Fibroblast of skin of right biceps (primary cell): ENCODE measurements at regions not wholly inside any gene's neighbourhood (a gene's known extent, or its start where the extent isn't known, plus 50 kb on each side); places are given as distances from the start of the nearest gene placed in this dataset.

Experiments used
- DNase-seq: peaks from one replicate; pipeline ENCODE4 v3.0.0-alpha.2; 2013

DNA sequence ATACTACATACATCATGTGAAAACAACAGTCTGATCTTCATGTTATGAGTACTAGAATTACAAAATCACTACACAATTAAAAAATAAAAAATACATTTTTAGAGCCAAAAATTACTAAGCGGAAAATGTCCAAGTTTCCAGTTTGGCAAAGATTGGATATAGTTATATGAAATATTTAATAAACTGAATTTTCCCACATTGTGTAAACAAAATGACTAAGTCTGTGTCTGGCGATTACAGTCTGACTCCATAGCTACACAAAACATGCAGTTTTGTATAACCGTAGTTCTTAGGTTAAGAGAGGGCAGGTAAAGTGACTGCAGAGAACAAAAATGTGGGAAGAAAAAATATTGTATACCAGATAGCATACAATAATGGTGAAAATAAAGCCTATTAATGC, 59.2 kb upstream of the TMEM47 start:
- DNase-seq, result no peak

GRCh38 chrX:34734383-34734782, 77.3 kb upstream of the TMEM47 start:
- DNase-seq, result peak; percentile 40

- DNase-seq, result no peak
Measured at GRCh38 chrX:34744521-34744920, 87.4 kb upstream of the TMEM47 start.

- no peak for DNase-seq
Measured at GRCh38 chrX:34749896-34750295, 92.8 kb upstream of the TMEM47 start.

GRCh38 chrX:34764852-34765361, 107.8 kb upstream of the TMEM47 start:
- DNase-seq, result peak; percentile 55

- DNase-seq, result no peak
Measured at GRCh38 chrX:34768290-34768689, 111.2 kb upstream of the TMEM47 start.

DNA sequence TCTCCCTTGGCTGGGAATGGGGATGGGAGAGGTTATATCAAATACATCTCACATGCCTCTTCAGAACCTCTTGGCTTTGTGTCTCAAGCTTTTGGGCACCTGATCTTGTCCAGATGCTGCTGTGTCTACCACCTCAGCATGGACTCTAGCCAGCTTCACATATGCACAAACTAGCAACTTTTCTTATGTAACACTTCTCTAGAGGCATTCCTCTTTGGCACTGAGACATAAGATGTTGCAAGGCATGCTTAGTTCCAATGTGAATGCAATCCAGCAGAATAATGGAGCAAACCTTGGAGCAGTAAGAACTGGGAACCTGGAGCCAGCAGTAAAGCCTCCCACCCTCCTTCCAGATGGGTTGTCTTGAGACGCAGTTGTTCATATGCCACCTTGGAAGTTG, 113.4 kb upstream of the TMEM47 start:
- no peak for DNase-seq

DNA sequence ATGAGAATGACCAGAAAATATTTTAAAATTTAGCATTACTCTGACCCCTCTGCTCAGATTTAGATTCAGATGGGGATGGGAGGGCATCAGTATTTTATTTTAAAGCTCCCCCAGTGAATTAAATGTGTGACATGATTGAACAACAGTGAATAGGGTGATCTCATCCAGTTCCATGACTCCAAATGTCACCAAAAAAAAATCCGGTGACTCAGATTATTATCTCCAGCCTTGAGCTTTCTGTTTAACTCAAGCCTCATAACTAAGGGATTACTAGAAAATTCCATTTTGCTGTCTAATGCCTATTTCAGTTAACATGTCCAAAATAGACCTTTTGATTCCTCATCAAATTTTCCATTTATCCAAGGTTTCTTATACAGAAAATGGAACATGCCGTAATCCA, 121.8 kb upstream of the TMEM47 start:
- peak; percentile 88 for DNase-seq

- peak; percentile 71 for DNase-seq
Measured at GRCh38 chrX:34790026-34790425, 132.9 kb upstream of the TMEM47 start.

DNA sequence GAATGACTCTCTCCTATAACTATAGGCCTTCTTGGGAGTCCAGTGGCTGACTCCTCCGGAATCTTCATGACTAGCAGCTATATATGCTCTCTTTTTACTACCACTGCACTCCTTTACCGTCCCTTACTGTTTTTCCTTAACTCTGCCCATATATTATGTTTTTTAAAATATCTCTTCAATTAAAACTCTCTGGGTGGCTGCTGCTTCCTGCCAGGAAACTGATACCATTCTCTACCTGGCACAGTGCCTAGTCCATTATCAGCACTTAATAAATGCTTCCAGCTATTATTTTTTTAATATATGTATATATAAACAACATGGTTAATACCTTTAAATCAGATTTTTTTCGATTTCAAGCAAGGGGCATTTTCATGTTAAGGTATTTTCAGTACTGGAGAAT, 136.6 kb upstream of the FAM47B start:
- no peak for DNase-seq

DNA sequence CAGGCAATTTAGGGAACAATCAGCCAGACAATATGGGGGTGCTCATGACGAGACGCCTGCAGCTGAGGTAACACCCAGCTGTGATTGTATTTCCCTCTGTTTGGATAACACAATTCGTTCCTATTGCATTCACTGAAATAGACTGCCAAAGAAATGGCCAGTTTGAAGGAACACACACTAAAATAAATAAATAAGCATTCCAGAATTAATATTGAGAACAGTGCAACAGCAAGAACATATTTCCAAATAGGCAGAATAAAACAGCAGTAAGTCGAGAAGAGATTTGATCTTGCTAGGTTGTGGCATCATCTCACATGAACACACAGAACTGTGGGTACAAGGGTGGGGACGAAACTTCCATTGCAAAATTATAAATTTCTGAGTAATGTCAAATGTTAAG, 133.5 kb upstream of the FAM47B start:
- DNase-seq, result no peak

DNA sequence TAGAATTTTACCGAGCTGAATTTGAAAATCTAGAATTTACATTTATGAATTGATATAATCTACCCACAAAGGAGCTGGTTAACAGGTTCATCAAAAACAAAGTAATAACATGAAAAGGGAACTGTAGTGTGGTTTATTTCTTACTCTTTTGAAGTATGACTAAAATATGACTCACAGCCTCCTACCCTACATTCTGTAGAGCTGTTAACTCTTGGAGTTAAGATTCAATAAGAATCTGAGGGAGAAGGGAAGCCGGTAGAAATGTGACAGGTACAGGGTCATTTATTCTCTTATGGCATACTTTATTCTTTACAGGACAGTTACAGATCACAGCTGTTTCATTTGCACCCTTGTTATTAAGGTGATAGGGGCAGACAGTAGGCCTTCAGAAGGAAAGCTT, 132.2 kb upstream of the FAM47B start:
- DNase-seq, result peak; percentile 43

DNA sequence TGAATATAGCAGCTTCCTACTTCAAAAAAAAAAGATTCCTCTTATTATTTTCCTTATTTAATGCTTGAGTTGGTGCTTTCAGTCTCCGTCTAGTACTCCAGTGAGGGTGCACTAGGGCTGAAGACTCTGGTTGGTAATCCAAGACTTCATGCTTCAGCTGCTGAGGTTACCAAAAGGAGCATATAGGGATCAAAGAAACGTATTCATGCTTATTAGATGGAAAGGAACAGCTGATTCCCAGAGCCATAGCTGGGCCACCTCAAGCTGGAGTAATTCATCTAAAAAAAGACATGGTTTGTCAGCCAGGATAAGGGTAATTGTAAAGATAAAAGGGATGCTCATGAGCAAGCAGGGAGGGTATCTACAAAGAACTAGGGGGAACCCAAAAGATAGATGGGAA, 131.7 kb upstream of the FAM47B start:
- no peak for DNase-seq

DNA sequence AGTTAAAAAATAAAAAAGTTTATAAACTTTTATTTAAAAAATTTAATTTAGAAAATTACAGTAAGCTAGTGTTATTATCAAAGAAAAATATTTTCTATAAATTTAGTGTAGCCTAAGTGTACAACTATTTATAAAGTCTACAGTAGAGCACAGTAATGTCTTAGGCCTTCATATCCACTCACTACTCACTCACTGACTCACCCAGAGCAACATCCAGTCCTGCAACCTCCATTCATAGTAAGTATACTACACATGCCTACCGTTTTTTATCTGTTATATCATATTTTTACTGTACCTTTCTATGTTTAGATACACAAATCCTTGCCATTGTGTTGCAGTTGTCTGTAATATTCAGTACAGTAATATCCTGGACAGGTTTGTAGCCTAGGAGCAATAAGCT, 129.0 kb upstream of the FAM47B start:
- peak; percentile 49 for DNase-seq

GRCh38 chrX:34826964-34827363, 115.6 kb upstream of the FAM47B start:
- DNase-seq, result no peak

DNA sequence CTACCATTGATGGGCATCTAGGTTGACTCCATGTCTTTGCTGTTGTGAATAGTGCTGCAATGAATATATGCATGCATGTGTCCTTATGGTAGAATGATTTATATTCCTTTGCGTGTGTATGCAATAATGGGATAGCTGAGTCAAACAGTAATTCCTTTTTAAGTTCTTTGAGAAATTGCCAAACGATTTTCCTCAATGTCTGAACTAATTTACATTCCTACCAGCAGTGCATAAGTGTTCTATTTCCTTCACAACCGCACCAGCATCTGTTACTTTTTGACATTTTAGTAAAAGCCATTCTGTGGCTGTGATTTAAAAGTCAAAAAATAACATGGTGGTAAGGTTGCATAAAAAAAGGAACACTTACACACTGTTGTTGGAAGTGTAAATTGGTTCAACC, 103.1 kb upstream of the FAM47B start:
- DNase-seq, result peak; percentile 59

GRCh38 chrX:34841205-34841604, 101.4 kb upstream of the FAM47B start:
- DNase-seq, result peak; percentile 17

- DNase-seq, result peak; percentile 69
Measured at GRCh38 chrX:34848281-34848680, 94.3 kb upstream of the FAM47B start.

- DNase-seq, result peak; percentile 57
Measured at GRCh38 chrX:34849371-34849770, 93.2 kb upstream of the FAM47B start.

DNA sequence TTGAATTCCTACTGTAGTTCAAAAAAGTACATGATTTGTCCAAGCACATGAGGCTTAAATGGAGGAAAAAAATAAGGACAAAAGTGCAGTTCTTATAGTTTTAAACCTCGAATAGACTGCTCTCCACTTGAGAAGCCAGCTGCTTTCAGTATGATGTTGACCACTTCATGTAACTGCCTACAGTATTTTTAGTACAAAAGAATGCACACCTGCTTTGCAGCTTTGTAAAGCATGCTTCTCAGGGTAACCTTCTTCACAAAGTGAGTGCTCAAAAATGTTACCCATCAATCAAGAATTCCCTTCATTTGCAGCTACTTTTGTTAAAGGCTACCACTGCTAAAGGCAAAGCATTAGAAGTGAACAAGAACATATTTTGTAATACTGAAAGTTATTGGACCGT, 83.4 kb upstream of the FAM47B start:
- no peak for DNase-seq

- no peak for DNase-seq
Measured at GRCh38 chrX:34863906-34864305, 78.7 kb upstream of the FAM47B start.

DNA sequence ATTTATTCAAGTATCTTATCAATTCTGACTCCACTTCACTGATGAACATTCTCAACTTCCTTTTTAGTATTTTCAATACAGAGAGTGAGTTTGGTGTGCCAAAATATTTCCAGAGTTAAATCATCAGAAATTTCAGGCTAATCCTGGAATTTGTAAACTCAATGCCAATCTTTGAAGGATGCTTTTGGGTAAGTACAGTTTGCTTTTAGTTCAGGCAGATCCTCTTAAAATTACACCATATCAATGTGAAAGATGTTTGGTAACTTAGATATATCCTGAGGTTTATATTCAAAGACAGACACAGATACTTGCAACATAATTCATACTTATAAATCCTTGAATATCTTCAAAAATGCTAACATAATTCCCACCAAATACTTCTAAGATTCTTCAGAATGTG, 76.0 kb upstream of the FAM47B start:
- peak; percentile 42 for DNase-seq

DNA sequence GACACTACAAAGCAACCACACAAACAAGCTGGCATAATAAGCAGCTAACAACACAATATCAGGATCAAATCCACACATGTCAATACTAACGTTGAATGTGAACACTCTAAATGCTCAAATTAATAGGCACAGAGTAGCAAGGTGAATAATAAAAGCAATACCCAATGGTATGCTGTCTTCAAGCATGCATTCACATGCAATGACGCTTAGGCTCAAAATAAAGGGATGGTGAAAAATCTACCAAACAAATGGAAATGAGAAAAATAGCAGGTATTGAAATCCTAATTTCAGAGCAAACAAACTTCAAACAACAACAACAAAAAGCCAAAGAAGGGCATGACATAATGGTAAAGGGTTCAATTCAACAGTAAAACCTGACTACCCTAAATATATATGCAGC, 74.0 kb upstream of the FAM47B start:
- DNase-seq, result no peak

DNA sequence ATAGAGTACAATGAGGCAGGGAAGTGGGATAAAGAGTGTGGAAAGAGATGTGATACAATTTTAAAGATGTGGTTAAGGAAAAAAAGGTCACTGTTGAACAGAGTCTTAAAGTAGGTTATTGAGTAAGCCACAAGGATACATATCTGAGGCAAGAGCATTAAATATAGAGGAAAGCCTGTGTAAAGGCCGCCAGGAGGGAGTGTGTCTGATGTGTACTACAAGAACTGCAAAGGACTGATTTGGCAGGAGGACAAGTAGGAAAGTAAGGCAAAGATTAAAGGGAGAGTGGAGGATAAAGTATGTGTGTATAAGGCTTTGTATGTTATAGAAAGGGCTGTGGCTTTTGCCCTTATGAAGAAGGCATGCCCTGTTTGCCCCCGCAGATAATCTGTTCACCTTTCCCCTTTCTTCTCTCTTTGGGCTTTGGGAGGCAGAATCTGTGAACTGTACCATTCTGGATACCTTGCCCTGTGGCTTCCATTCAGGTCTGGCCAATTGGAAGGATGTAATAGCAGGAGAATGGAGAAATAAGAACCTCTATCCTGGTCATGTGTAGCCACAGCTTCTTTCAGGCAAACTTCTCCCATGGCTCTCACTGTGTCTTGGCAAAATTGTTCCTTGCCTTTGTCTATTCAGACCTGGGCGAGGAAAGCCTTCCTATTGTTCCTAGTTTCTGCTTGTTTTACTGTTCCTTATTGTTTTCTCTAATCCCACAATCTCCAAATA, 68.9 kb upstream of the FAM47B start:
- peak; percentile 18 for DNase-seq

DNA sequence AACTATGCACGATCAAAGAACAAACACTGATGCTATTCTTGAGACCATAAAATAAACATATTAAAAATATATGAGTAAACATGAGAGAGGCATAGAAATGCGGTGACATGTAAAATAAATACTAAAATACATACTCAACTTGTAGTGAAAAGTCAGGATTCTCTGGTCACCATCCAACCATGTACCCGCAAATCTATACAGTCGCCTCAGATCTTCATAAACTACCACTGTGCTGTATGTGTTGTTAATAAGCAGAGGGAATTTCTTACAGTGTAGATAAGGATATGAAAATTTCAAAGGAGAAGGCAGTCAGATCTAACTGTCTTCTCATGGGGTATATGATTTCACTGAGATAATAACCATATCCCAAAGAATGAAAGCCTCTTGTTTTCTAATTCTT, 67.8 kb upstream of the FAM47B start:
- no peak for DNase-seq
